Activated T-helper 2 cell treated with anti-CD3 and anti-CD28 coated beads, Interferon-gamma antibody, Interleukin-2, Interleukin-4, amounts not matched to agents 10 μg/mL and 5 μg/mL and 100 μg/mL, durations not matched to agents 14 hours and 24 hours and 36 hours (primary cell): ENCODE measurements at regions not wholly inside any gene's neighbourhood (a gene's known extent, or its start where the extent isn't known, plus 50 kb on each side); places are given as distances from the start of the nearest gene placed in this dataset.

Source experiments
- DNase-seq: peaks from one replicate; pipeline ENCODE4 v3.0.0; 2021; ENCODE audit warnings: low spot score
- H3K27ac Mint-ChIP-seq: one replicate; pipeline ENCODE4 v1.8.0; 2021; ENCODE audit warnings: mixed read lengths
- H3K27me3 Mint-ChIP-seq: one replicate; pipeline ENCODE4 v1.8.0; 2021; ENCODE audit warnings: low read depth, mixed read lengths
- H3K36me3 Mint-ChIP-seq: one replicate; pipeline ENCODE4 v1.8.0; 2021; ENCODE audit warnings: low read depth, mixed read lengths
- H3K4me1 Mint-ChIP-seq: one replicate; pipeline ENCODE4 v1.8.0; 2021; ENCODE audit warnings: low read depth, mixed read lengths
- H3K4me3 Mint-ChIP-seq: one replicate; pipeline ENCODE4 v1.8.0; 2021; ENCODE audit warnings: low read depth, mild to moderate bottlenecking, moderate library complexity, mixed read lengths
- H3K9me3 Mint-ChIP-seq: one replicate; pipeline ENCODE4 v1.8.0; 2021; ENCODE audit warnings: mixed read lengths
- intact Hi-C: fragments of 100-400 bp; cut with micrococcal nuclease; formaldehyde crosslinking; loops from one replicate; pipeline ENCODE4 v1.15.1; 2023

- Mint-ChIP-seq H3K27ac (no peak overlapping the region), H3K9me3 (peaks cover 40% of the 10 kb centered on the region), H3K4me3 (no peak overlapping the region), H3K27me3 (no peaks in the 10 kb centered on the region), H3K36me3 (no peaks in the 10 kb centered on the region), H3K4me1 (no peaks in the 10 kb centered on the region)
- no peak for DNase-seq
- intact Hi-C loops, result no loop called here
Measured at GRCh38 chr18:30591462-30591861, 451.1 kb downstream of the DSC3 start.

GRCh38 chr18:30588673-30589164 lies 453.8 kb downstream of the DSC3 start:
- DNase-seq, result no peak
- H3K36me3 Mint-ChIP-seq, result no peaks in the 10 kb centered on the region
- no peaks in the 10 kb centered on the region for H3K4me1 Mint-ChIP-seq
- intact Hi-C loops, result no loop called here
- H3K9me3 Mint-ChIP-seq, result peaks cover 40% of the 10 kb centered on the region
- H3K27me3 Mint-ChIP-seq, result no peaks in the 10 kb centered on the region
- H3K27ac Mint-ChIP-seq, result no peak overlapping the region
- no peak overlapping the region for H3K4me3 Mint-ChIP-seq

GRCh38 chr18:30583768-30584167 lies 458.8 kb downstream of the DSC3 start:
- Mint-ChIP-seq H3K27ac (no peak overlapping the region), H3K4me3 (no peak overlapping the region), H3K4me1 (no peaks in the 10 kb centered on the region), H3K36me3 (no peaks in the 10 kb centered on the region), H3K9me3 (peaks cover 41% of the 10 kb centered on the region), H3K27me3 (no peaks in the 10 kb centered on the region)
- intact Hi-C loops, result no loop called here
- DNase-seq, result no peak

- H3K4me1 Mint-ChIP-seq, result no peaks in the 10 kb centered on the region
- peaks cover 38% of the 10 kb centered on the region for H3K9me3 Mint-ChIP-seq
- no peaks in the 10 kb centered on the region for H3K36me3 Mint-ChIP-seq
- no peak overlapping the region for H3K4me3 Mint-ChIP-seq
- no peaks in the 10 kb centered on the region for H3K27me3 Mint-ChIP-seq
- no peak for DNase-seq
- intact Hi-C loops, result no loop called here
- H3K27ac Mint-ChIP-seq, result no peak overlapping the region
Measured at GRCh38 chr18:30582078-30582477, 460.5 kb downstream of the DSC3 start.

- intact Hi-C loops, result no loop called here
- Mint-ChIP-seq H3K27ac (no peak overlapping the region), H3K36me3 (no peaks in the 10 kb centered on the region), H3K9me3 (peaks cover 27% of the 10 kb centered on the region), H3K4me1 (no peaks in the 10 kb centered on the region), H3K4me3 (no peak overlapping the region), H3K27me3 (no peaks in the 10 kb centered on the region)
- no peak for DNase-seq
Measured at GRCh38 chr18:30578707-30579106, 463.8 kb downstream of the DSC3 start.

GRCh38 chr18:30572214-30572613 lies 470.3 kb downstream of the DSC3 start:
- H3K36me3 Mint-ChIP-seq, result no peaks in the 10 kb centered on the region

GRCh38 chr18:30568333-30568732 lies 474.2 kb downstream of the DSC3 start:
- no peak overlapping the region for H3K27ac Mint-ChIP-seq
- no peaks in the 10 kb centered on the region for H3K4me1 Mint-ChIP-seq
- H3K36me3 Mint-ChIP-seq, result no peaks in the 10 kb centered on the region
- DNase-seq, result no peak
- H3K4me3 Mint-ChIP-seq, result no peak overlapping the region
- intact Hi-C loops, result no loop called here
- H3K9me3 Mint-ChIP-seq, result peaks cover 39% of the 10 kb centered on the region
- no peaks in the 10 kb centered on the region for H3K27me3 Mint-ChIP-seq

More at GRCh38 chr18:30572214-30572613, 470.3 kb downstream of the DSC3 start:
- Mint-ChIP-seq H3K4me3 (no peak overlapping the region), H3K27ac (no peak overlapping the region), H3K4me1 (no peaks in the 10 kb centered on the region), H3K9me3 (peaks cover 38% of the 10 kb centered on the region), H3K27me3 (no peaks in the 10 kb centered on the region)
- intact Hi-C loops, result no loop called here
- DNase-seq, result no peak

- H3K36me3 Mint-ChIP-seq, result no peaks in the 10 kb centered on the region
- no peak for DNase-seq
- H3K9me3 Mint-ChIP-seq, result peaks cover 30% of the 10 kb centered on the region
- H3K4me3 Mint-ChIP-seq, result no peak overlapping the region
- intact Hi-C loops, result no loop called here
- no peak overlapping the region for H3K27ac Mint-ChIP-seq
- no peaks in the 10 kb centered on the region for H3K4me1 Mint-ChIP-seq
- H3K27me3 Mint-ChIP-seq, result no peaks in the 10 kb centered on the region
Measured at GRCh38 chr18:30566877-30567276, 475.7 kb downstream of the DSC3 start.

GRCh38 chr18:30562231-30562630 lies 480.3 kb downstream of the DSC3 start:
- H3K4me1 Mint-ChIP-seq, result no peaks in the 10 kb centered on the region
- H3K9me3 Mint-ChIP-seq, result peaks cover 17% of the 10 kb centered on the region
- H3K4me3 Mint-ChIP-seq, result no peak overlapping the region
- H3K27me3 Mint-ChIP-seq, result no peaks in the 10 kb centered on the region
- H3K36me3 Mint-ChIP-seq, result no peaks in the 10 kb centered on the region
- intact Hi-C loops, result no loop called here
- no peak for DNase-seq
- H3K27ac Mint-ChIP-seq, result no peak overlapping the region

- H3K4me3 Mint-ChIP-seq, result no peak overlapping the region
- peaks cover 21% of the 10 kb centered on the region for H3K9me3 Mint-ChIP-seq
- no peaks in the 10 kb centered on the region for H3K4me1 Mint-ChIP-seq
- no peaks in the 10 kb centered on the region for H3K27me3 Mint-ChIP-seq
- H3K27ac Mint-ChIP-seq, result no peak overlapping the region
- DNase-seq, result no peak
- H3K36me3 Mint-ChIP-seq, result no peaks in the 10 kb centered on the region
- intact Hi-C loops, result no loop called here
Measured at GRCh38 chr18:30556112-30556511, 486.4 kb downstream of the DSC3 start.

GRCh38 chr18:30545393-30545792 lies 497.1 kb downstream of the DSC3 start:
- intact Hi-C loops, result no loop called here
- Mint-ChIP-seq H3K4me3 (no peak overlapping the region), H3K9me3 (peaks cover 16% of the 10 kb centered on the region), H3K27me3 (no peaks in the 10 kb centered on the region), H3K27ac (no peak overlapping the region), H3K36me3 (no peaks in the 10 kb centered on the region), H3K4me1 (no peaks in the 10 kb centered on the region)
- no peak for DNase-seq

- H3K4me3 Mint-ChIP-seq, result no peak overlapping the region
- H3K27me3 Mint-ChIP-seq, result no peaks in the 10 kb centered on the region
- DNase-seq, result no peak
- H3K4me1 Mint-ChIP-seq, result no peaks in the 10 kb centered on the region
- intact Hi-C loops, result no loop called here
- H3K9me3 Mint-ChIP-seq, result peaks cover 16% of the 10 kb centered on the region
- no peaks in the 10 kb centered on the region for H3K36me3 Mint-ChIP-seq
- H3K27ac Mint-ChIP-seq, result no peak overlapping the region
Measured at GRCh38 chr18:30544141-30544540, 498.4 kb downstream of the DSC3 start.

- no peaks in the 10 kb centered on the region for H3K4me1 Mint-ChIP-seq
- H3K27ac Mint-ChIP-seq, result no peak overlapping the region
- H3K9me3 Mint-ChIP-seq, result peaks cover 28% of the 10 kb centered on the region
- no peak overlapping the region for H3K4me3 Mint-ChIP-seq
- intact Hi-C loops, result no loop called here
- H3K27me3 Mint-ChIP-seq, result no peaks in the 10 kb centered on the region
- DNase-seq, result no peak
- H3K36me3 Mint-ChIP-seq, result no peaks in the 10 kb centered on the region
Measured at GRCh38 chr18:30533716-30534115, 508.8 kb downstream of the DSC3 start.

GRCh38 chr18:30527917-30528316 lies 514.6 kb downstream of the DSC3 start:
- no peaks in the 10 kb centered on the region for H3K4me1 Mint-ChIP-seq
- no peak for DNase-seq
- no peak overlapping the region for H3K4me3 Mint-ChIP-seq
- intact Hi-C loops, result no loop called here
- peaks cover 39% of the 10 kb centered on the region for H3K9me3 Mint-ChIP-seq
- no peaks in the 10 kb centered on the region for H3K27me3 Mint-ChIP-seq
- H3K27ac Mint-ChIP-seq, result no peak overlapping the region
- H3K36me3 Mint-ChIP-seq, result no peaks in the 10 kb centered on the region
